RWPE1 (cell line): ENCODE measurements at regions not wholly inside any gene's neighbourhood (a gene's known extent, or its start where the extent isn't known, plus 50 kb on each side); places are given as distances from the start of the nearest gene placed in this dataset.

ENCODE experiments used
- CTCF ChIA-PET: fragments of 350-600 bp; sonication (Branson Sonifier 250); formaldehyde crosslinking; extraction: SDS; loops from one replicate; lab custom pipeline; 2021; lab: Yijun Ruan, JAX
- POLR2A ChIA-PET: fragments of 400-600 bp; formaldehyde crosslinking; extraction: SDS; loops from one replicate; lab custom pipeline; 2020; ENCODE audit warnings: antibody characterized with exemption; ENCODE audit not compliant: low non-redundant PET; lab: Yijun Ruan, JAX
- DNase-seq: peaks from one replicate; pipeline ENCODE4 v3.0.0; 2012; ENCODE audit warnings: low spot score
- H3K27ac ChIP-seq: fragments of 450-650 bp; 2 replicates; pipeline ENCODE4 v1.5.1; 2017
- TF ChIP-seq, protein P1 (sequence below): fragments of 450-650 bp; conservative IDR thresholded peaks from 2 replicates; pipeline ENCODE4 v1.5.1; 2017; ENCODE audit warnings: low read depth, mild to moderate bottlenecking

DNA sequence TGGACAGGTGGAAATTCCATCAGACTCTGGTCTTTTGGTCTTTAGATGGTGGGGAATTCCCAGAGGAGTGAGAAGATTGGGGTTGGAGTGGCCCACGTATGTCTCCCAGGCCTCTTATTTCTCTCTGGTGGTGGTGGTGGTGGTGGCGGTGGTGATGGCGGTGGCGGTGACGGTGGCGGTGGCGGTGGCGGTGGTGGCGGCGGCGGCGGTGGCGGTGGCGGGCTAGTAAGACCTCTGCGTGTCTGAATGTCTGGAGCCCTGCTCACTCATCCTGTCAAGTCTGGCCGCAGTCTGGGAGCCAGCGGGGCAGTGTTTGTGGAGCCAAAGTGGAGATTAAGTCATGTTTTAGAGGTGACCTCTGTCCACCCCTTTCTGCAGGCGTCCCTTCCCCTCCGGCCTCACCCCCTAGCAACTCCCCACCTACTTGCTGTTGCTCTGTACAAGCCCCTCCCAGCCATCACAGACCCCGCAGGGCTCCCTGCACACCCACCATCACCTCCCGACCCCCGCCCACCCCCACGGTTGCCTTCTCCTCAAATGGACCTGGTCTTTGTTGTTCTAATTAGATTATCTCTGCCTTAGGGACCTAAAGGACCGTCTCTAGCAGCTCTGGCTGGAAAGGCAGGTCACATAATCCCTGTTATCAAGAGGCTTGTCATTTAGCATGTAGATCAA is 165.0 kb upstream of the TBX20 start:
- CTCF ChIA-PET, result no interaction called here

DNA sequence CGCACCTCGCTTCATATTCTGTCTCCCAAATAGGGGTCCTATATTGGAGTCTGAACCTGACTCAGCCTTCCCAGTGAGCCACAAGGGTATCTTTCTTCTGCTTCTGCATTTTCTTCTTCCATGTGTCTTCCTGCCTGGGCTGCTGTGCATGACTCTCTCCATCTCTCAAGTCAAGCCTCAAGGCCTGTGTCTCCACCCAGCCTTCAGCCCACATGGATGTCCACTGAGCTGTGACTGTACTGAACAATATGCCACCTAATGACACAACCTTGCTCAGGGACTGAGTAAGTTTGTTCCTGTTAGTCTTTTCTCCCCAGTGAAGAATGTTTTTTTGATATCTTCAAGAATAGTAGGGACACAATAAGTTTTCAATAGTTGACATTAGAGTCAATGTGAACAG is 162.7 kb upstream of the TBX20 start:
- no peak overlapping the region for H3K27ac ChIP-seq

More for the DNA sequence above, 165.0 kb upstream of the TBX20 start:
- H3K27ac ChIP-seq, result no peak overlapping the region
- DNase-seq, result no peak
- POLR2A ChIA-PET, result no interaction called here
- TF ChIP-seq, protein P1, sequence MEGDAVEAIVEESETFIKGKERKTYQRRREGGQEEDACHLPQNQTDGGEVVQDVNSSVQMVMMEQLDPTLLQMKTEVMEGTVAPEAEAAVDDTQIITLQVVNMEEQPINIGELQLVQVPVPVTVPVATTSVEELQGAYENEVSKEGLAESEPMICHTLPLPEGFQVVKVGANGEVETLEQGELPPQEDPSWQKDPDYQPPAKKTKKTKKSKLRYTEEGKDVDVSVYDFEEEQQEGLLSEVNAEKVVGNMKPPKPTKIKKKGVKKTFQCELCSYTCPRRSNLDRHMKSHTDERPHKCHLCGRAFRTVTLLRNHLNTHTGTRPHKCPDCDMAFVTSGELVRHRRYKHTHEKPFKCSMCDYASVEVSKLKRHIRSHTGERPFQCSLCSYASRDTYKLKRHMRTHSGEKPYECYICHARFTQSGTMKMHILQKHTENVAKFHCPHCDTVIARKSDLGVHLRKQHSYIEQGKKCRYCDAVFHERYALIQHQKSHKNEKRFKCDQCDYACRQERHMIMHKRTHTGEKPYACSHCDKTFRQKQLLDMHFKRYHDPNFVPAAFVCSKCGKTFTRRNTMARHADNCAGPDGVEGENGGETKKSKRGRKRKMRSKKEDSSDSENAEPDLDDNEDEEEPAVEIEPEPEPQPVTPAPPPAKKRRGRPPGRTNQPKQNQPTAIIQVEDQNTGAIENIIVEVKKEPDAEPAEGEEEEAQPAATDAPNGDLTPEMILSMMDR, result no peak

DNA sequence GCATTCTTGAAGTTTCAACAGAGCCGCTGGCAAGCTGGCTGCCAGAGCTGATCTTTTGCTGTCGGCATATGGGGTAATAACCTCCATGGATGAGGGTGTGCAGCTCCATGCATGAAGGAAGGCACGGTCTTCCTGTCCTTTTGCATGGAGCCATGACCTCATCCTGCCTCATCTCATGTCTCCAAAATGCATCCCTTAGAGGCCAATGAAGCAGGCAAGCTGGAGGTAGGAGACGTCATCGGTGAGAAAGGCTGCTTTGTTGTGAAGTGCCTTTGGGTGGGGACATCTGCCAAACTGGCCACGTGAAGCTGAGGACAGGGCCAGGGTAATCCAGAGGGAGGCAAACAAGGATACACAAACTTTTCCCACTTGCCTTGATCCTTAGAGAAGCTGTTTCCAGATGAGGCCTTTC is 161.5 kb upstream of the TBX20 start:
- ChIA-PET POLR2A (no interaction called here), CTCF (interaction anchor here (1.5 kb wide), 1 partner anchor 9 kb away, joined by 4 read pairs; no protein-coding TSS in a partner anchor)
- TF ChIP-seq, protein P1, result no peak
- H3K27ac ChIP-seq, result no peak overlapping the region
- no peak for DNase-seq

More for the DNA sequence above, 162.7 kb upstream of the TBX20 start:
- TF ChIP-seq, protein P1, result no peak
- ChIA-PET POLR2A (no interaction called here), CTCF (no interaction called here)
- no peak for DNase-seq

DNA sequence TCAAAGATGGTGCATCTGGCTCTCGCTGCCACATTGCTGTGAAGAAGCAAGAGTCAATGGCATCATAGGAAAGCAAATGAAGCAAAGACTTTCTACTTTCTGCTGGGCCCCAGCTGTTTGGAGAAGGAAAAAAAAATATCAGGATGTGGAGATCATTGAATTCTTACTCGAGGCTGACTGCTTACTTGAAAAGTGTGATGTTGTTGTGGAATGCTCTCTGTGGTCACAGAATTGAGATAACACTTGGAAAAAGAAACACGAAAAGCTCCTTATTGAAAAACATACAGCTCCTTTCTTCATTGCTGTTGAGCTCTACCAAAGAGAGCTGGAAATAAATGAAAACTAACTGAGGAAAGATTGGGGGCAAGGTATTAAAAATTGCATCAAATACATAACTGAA is 157.4 kb upstream of the TBX20 start:
- no peak overlapping the region for H3K27ac ChIP-seq
- TF ChIP-seq, protein P1, result no peak
- DNase-seq, result no peak
- ChIA-PET POLR2A (no interaction called here), CTCF (interaction anchor here (0.7 kb wide), 1 partner anchor 284 kb away, joined by 4 read pairs; no protein-coding TSS in a partner anchor)

DNA sequence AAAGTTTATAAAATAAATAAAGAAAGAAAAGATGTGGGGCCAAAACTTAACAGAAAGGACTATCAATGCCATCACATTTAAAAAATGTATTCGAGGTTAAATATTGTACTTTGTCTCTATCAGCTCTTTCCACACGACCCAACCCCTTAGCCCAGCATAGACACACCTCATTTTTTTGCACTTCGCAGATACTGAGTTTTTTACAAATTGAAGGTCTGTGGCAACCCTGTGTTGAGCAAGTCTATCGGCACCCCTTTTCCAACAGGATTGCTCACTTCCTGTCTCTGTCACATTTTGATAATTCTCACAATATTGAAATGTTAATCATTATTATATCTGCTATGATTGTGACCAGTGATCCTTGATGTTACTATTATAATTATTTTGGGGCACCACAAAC is 151.6 kb upstream of the TBX20 start:
- ChIA-PET CTCF (interaction anchor here (0.8 kb wide), 1 partner anchor 115 kb away, joined by 3 read pairs; no protein-coding TSS in a partner anchor), POLR2A (no interaction called here)
- no peak for DNase-seq
- TF ChIP-seq, protein P1, result no peak
- H3K27ac ChIP-seq, result no peak overlapping the region

DNA sequence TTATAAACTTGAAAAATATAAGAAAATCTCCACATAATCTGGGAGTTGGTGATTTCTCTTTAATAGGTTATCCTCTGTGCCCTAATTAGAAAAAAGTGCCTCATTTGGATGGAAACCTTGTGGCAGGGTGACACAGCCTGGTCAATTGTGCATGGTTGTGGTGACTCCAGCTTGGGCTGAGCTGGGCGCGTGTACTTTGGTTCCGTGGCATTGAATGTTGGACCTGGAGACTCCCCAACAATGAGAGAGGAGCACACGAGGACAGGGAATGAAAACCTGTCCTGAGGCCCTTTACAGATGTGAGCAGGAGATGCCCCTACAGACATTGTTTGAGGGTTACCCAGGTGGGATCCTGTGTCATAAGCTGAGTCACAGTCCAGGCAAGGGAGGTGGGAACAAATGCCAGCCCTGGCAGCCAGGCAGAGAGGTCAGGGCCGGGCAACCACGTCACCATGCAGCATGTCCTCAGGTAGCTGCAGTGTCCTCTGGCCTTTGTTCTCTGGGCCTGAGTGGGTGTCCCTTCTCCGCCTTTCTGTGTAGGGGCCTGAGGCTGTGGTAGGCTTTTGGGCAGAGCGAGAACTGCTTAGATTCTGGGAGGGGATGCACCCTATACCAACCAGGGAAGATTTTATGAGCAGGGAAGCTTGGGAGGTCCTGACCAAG is 147.4 kb upstream of the TBX20 start:
- no peak for DNase-seq
- no peak overlapping the region for H3K27ac ChIP-seq
- CTCF ChIA-PET, result no interaction called here
- TF ChIP-seq, protein P1, result no peak
- POLR2A ChIA-PET, result no interaction called here
